HG02885 (cell line): ENCODE measurements at regions not wholly inside any gene's neighbourhood (a gene's known extent, or its start where the extent isn't known, plus 50 kb on each side); places are given as distances from the start of the nearest gene placed in this dataset.
"Not testable (repeated sequence)": the region's sequence is repeated elsewhere in the genome, so short reads cannot be mapped to it uniquely, and the experiment has no call there.

Experiments used
- ATAC-seq: cut with Tn5 transposase; IDR thresholded peaks from one replicate; pipeline ENCODE4 v1.9.1; 2021; ENCODE audit warnings: mild to moderate bottlenecking; ENCODE audit not compliant: unreplicated experiment, poor library complexity

- ATAC-seq: no peak
Observed at GRCh38 chr9:72471096-72471495, 50.3 kb upstream of the TMC1 start.

- no peak for ATAC-seq
Observed at GRCh38 chr9:72467766-72468738, 53.4 kb upstream of the TMC1 start.

- ATAC-seq: no peak
Observed at GRCh38 chr9:72465593-72465984, 55.8 kb upstream of the TMC1 start.

GRCh38 chr9:72464857-72465592 is 56.4 kb upstream of the TMC1 start:
- peak; percentile 60 for ATAC-seq

- no peak for ATAC-seq
Observed at GRCh38 chr9:72462340-72462739, 59.1 kb upstream of the TMC1 start.

GRCh38 chr9:72460342-72461312 is 60.8 kb upstream of the TMC1 start:
- ATAC-seq: no peak

GRCh38 chr9:72459308-72459707 is 62.1 kb upstream of the TMC1 start:
- no peak for ATAC-seq

GRCh38 chr9:72458153-72458552 is 63.3 kb upstream of the TMC1 start:
- no peak for ATAC-seq

- ATAC-seq: no peak
Observed at GRCh38 chr9:72457366-72457765, 64.0 kb upstream of the TMC1 start.

GRCh38 chr9:72454871-72455491 is 66.4 kb upstream of the TMC1 start:
- ATAC-seq: no peak

GRCh38 chr9:72453797-72454196 is 67.6 kb upstream of the TMC1 start:
- no peak for ATAC-seq

- ATAC-seq: not testable (repeated sequence)
Observed at GRCh38 chr9:72446241-72446640, 75.2 kb upstream of the TMC1 start.

GRCh38 chr9:72445306-72445995 is 76.0 kb upstream of the TMC1 start:
- ATAC-seq: no peak

- peak; percentile 1 for ATAC-seq
Observed at GRCh38 chr9:72444435-72444834, 77.0 kb upstream of the TMC1 start.

GRCh38 chr9:72443855-72444254 is 77.6 kb upstream of the TMC1 start:
- ATAC-seq: peak; percentile 96

- no peak for ATAC-seq
Observed at GRCh38 chr9:72441848-72442607, 77.0 kb upstream of the ZFAND5 start.

GRCh38 chr9:72440992-72441847 is 76.2 kb upstream of the ZFAND5 start:
- ATAC-seq: no peak

- ATAC-seq: no peak
Observed at GRCh38 chr9:72440378-72440777, 75.4 kb upstream of the ZFAND5 start.
